Activated CD8-positive, alpha-beta memory T cell treated with anti-CD3 and anti-CD28 coated beads for 24 hours (primary cell): ENCODE measurements at regions not wholly inside any gene's neighbourhood (a gene's known extent, or its start where the extent isn't known, plus 50 kb on each side); places are given as distances from the start of the nearest gene placed in this dataset.

Experiments
- DNase-seq: peaks from one replicate; pipeline ENCODE4 v3.0.0-alpha.2; 2020

GRCh38 chr15:31925541-31925940 is 104.8 kb upstream of the CHRNA7 start:
- no peak for DNase-seq

GRCh38 chr15:31930967-31931366 is 99.3 kb upstream of the CHRNA7 start:
- no peak for DNase-seq

GRCh38 chr15:31932576-31932975 is 97.7 kb upstream of the CHRNA7 start:
- DNase-seq, result no peak

GRCh38 chr15:31934821-31935220 is 95.5 kb upstream of the CHRNA7 start:
- no peak for DNase-seq

GRCh38 chr15:31953478-31953877 is 76.8 kb upstream of the CHRNA7 start:
- no peak for DNase-seq

GRCh38 chr15:31954374-31955172 is 75.7 kb upstream of the CHRNA7 start:
- no peak for DNase-seq

GRCh38 chr15:31955734-31956133 is 74.6 kb upstream of the CHRNA7 start:
- DNase-seq, result no peak

GRCh38 chr15:31957581-31957980 is 72.7 kb upstream of the CHRNA7 start:
- no peak for DNase-seq

GRCh38 chr15:31964586-31965307 is 65.6 kb upstream of the CHRNA7 start:
- no peak for DNase-seq

GRCh38 chr15:31970007-31970406 is 60.3 kb upstream of the CHRNA7 start:
- DNase-seq, result no peak

GRCh38 chr15:31973197-31973596 is 57.1 kb upstream of the CHRNA7 start:
- no peak for DNase-seq

GRCh38 chr15:31974154-31974794 is 56.0 kb upstream of the CHRNA7 start:
- no peak for DNase-seq

- no peak for DNase-seq
Measured at GRCh38 chr15:31974855-31975829, 55.2 kb upstream of the CHRNA7 start.

- no peak for DNase-seq
Measured at GRCh38 chr15:31975830-31976229, 54.5 kb upstream of the CHRNA7 start.

- no peak for DNase-seq
Measured at GRCh38 chr15:31977138-31977537, 53.2 kb upstream of the CHRNA7 start.

- peak; percentile 81 for DNase-seq
Measured at GRCh38 chr15:31977812-31978661, 52.3 kb upstream of the CHRNA7 start.
